Trophoblast cell (in vitro differentiated cells and primary cell): ENCODE measurements at regions not wholly inside any gene's neighbourhood (a gene's known extent, or its start where the extent isn't known, plus 50 kb on each side); places are given as distances from the start of the nearest gene placed in this dataset.
A peak's percentile ranks its signal among the peaks of the same experiment; 100 is the strongest.
"Not testable (repeated sequence)": the region's sequence is repeated elsewhere in the genome, so short reads cannot be mapped to it uniquely, and the experiment has no call there.

ENCODE experiments used
- DNase-seq, 2 donors: peaks; one replicate each; pipeline ENCODE4 v3.0.0-alpha.2; 2016
- H2AFZ ChIP-seq: 2 replicates; pipeline ENCODE4 v1.6.1; 2013; ENCODE audit warnings: low read length, moderate library complexity, mild to moderate bottlenecking; ENCODE audit not compliant: insufficient read depth, poor library complexity
- H2AK5ac ChIP-seq: 2 replicates; pipeline ENCODE4 v1.6.1; 2013; ENCODE audit warnings: mild to moderate bottlenecking, low read length
- H2BK120ac ChIP-seq: 2 replicates; pipeline ENCODE4 v1.6.1; 2013; ENCODE audit warnings: low read length, mild to moderate bottlenecking, moderate library complexity; ENCODE audit not compliant: insufficient read depth, poor library complexity
- H2BK12ac ChIP-seq: 2 replicates; pipeline ENCODE4 v1.6.1; 2013; ENCODE audit warnings: mild to moderate bottlenecking, low read length, moderate library complexity
- H2BK5ac ChIP-seq: 2 replicates; pipeline ENCODE4 v1.6.1; 2013; ENCODE audit warnings: low read length, low read depth, moderate library complexity, mild to moderate bottlenecking; ENCODE audit not compliant: poor library complexity
- H3K14ac ChIP-seq: 2 replicates; pipeline ENCODE4 v1.6.1; 2013; ENCODE audit warnings: mild to moderate bottlenecking, low read length
- H3K18ac ChIP-seq: 2 replicates; pipeline ENCODE4 v1.6.1; 2013; ENCODE audit warnings: mild to moderate bottlenecking, low read length
- H3K23ac ChIP-seq: 2 replicates; pipeline ENCODE4 v1.6.1; 2013; ENCODE audit warnings: low read length
- H3K27ac ChIP-seq: 2 replicates; pipeline ENCODE4 v1.5.1; 2013; ENCODE audit warnings: low read depth, mild to moderate bottlenecking, inconsistent platforms, low read length, moderate library complexity
- H3K27me3 ChIP-seq: 2 replicates; pipeline ENCODE4 v1.6.1; 2013; ENCODE audit warnings: inconsistent platforms, mild to moderate bottlenecking, low read length, moderate library complexity; ENCODE audit not compliant: insufficient read depth
- H3K36me3 ChIP-seq, 2 experiments: 1 replicate in 1 of 2; 2 replicates in 1 of 2; pipeline ENCODE4 v1.6.1; 2013; ENCODE audit warnings: low read length in 2 of 2, mild to moderate bottlenecking in 2 of 2, moderate library complexity in 1 of 2; ENCODE audit not compliant: insufficient read depth in 2 of 2, control insufficient read depth in 1 of 2
- H3K4ac ChIP-seq: 2 replicates; pipeline ENCODE4 v1.6.1; 2013; ENCODE audit warnings: low read depth, mild to moderate bottlenecking, low read length, moderate library complexity
- H3K4me1 ChIP-seq, 2 experiments: 1 replicate in 1 of 2; 2 replicates in 1 of 2; pipeline ENCODE4 v1.6.1; 2013; ENCODE audit warnings: low read length in 2 of 2, mild to moderate bottlenecking in 2 of 2, moderate library complexity in 1 of 2; ENCODE audit not compliant: insufficient read depth in 2 of 2, control insufficient read depth in 1 of 2
- H3K4me2 ChIP-seq: 2 replicates; pipeline ENCODE4 v1.6.1; 2013; ENCODE audit warnings: inconsistent platforms, mild to moderate bottlenecking, low read length, moderate library complexity
- H3K4me3 ChIP-seq: 2 replicates; pipeline ENCODE4 v1.5.1; 2013; ENCODE audit warnings: mild to moderate bottlenecking, low read depth, low read length, inconsistent platforms
- H3K79me1 ChIP-seq: one replicate; pipeline ENCODE4 v1.6.1; 2013; ENCODE audit warnings: low read length
- H3K79me2 ChIP-seq: 2 replicates; pipeline ENCODE4 v1.6.1; 2013; ENCODE audit warnings: low read length, mild to moderate bottlenecking; ENCODE audit not compliant: control insufficient read depth, insufficient read depth, poor library complexity
- H3K9ac ChIP-seq: 2 replicates; pipeline ENCODE4 v1.6.1; 2013; ENCODE audit warnings: mild to moderate bottlenecking, low read length
- H3K9me3 ChIP-seq: 2 replicates; pipeline ENCODE4 v1.6.1; 2013; ENCODE audit warnings: low read depth, mild to moderate bottlenecking, control low read depth, inconsistent platforms, low read length; ENCODE audit not compliant: insufficient read depth
- H4K12ac ChIP-seq: 2 replicates; pipeline ENCODE4 v1.6.1; 2013; ENCODE audit warnings: low read depth, mild to moderate bottlenecking, low read length, moderate library complexity
- H4K8ac ChIP-seq: 2 replicates; pipeline ENCODE4 v1.6.1; 2013; ENCODE audit warnings: low read depth, mild to moderate bottlenecking, low read length, moderate library complexity
- H4K91ac ChIP-seq: one replicate; pipeline ENCODE4 v1.6.1; 2013; ENCODE audit warnings: low read depth, mild to moderate bottlenecking, low read length, moderate library complexity
- WGBS: extraction: QIAGEN DNeasy Blood & Tissue Kit; methylation state at CpG from one replicate; pipeline ENCODE4 v1.1.7; 2013; ENCODE audit warnings: missing lambda C conversion rate; ENCODE audit not compliant: insufficient read length, insufficient coverage; ENCODE audit errors: extremely low coverage; 5-methylcytosine and 5-hydroxymethylcytosine counted together

GRCh38 chrX:1023676-1024075, 188.8 kb downstream of the CRLF2 start:
- no peak overlapping the region for H4K12ac ChIP-seq
- no peak overlapping the region for H3K14ac ChIP-seq
- H2BK12ac ChIP-seq, result no peak overlapping the region
- no peak overlapping the region for H2BK5ac ChIP-seq
- H3K79me2 ChIP-seq, result no peaks in the 10 kb centered on the region
- no peak overlapping the region for H3K4ac ChIP-seq
- H2AK5ac ChIP-seq, result no peak overlapping the region
- H3K4me1 ChIP-seq, result no peaks in the 10 kb centered on the region
- no peak overlapping the region for H3K9ac ChIP-seq
- no peak overlapping the region for H3K18ac ChIP-seq
- no peak overlapping the region for H2AFZ ChIP-seq
- H3K36me3 ChIP-seq, result no peaks in the 10 kb centered on the region
- H3K4me2 ChIP-seq, result no peak overlapping the region
- no peak overlapping the region for H3K27ac ChIP-seq
- H3K4me3 ChIP-seq, result no peak overlapping the region
- no peaks in the 10 kb centered on the region for H3K27me3 ChIP-seq
- DNase-seq, result no peak
- no CpG with 5 or more reads among the region's 12 CpGs for WGBS
- H2BK120ac ChIP-seq, result no peak overlapping the region
- peaks cover 5% of the 10 kb centered on the region for H3K9me3 ChIP-seq
- H3K79me1 ChIP-seq, result no peaks in the 10 kb centered on the region
- no peak overlapping the region for H4K8ac ChIP-seq
- no peak overlapping the region for H4K91ac ChIP-seq
- no peak overlapping the region for H3K23ac ChIP-seq

GRCh38 chrX:1021314-1021993, 191.0 kb downstream of the CRLF2 start:
- H2AK5ac ChIP-seq, H4K12ac ChIP-seq, H3K4me1 ChIP-seq, H3K4me2 ChIP-seq, H3K18ac ChIP-seq, H4K8ac ChIP-seq, H3K23ac ChIP-seq, H3K27me3 ChIP-seq, DNase-seq, H3K79me1 ChIP-seq, H3K79me2 ChIP-seq, H2BK5ac ChIP-seq, H3K36me3 ChIP-seq, H3K9ac ChIP-seq, H3K27ac ChIP-seq, H3K4ac ChIP-seq, H2AFZ ChIP-seq, H3K14ac ChIP-seq, H4K91ac ChIP-seq, H3K9me3 ChIP-seq, H3K4me3 ChIP-seq, H2BK12ac ChIP-seq, H2BK120ac ChIP-seq: not testable (repeated sequence)
- no CpG with 5 or more reads among the region's 9 CpGs for WGBS

GRCh38 chrX:1020634-1021166, 191.7 kb downstream of the CRLF2 start:
- Histone ChIP-seq H3K27ac (no peak overlapping the region), H3K9ac (no peak overlapping the region), H2AFZ (no peak overlapping the region), H2AK5ac (no peak overlapping the region), H3K36me3 (no peaks in the 10 kb centered on the region), H2BK120ac (no peak overlapping the region), H3K23ac (no peak overlapping the region), H3K4me1 (no peaks in the 10 kb centered on the region), H3K79me2 (no peaks in the 10 kb centered on the region), H3K18ac (no peak overlapping the region), H3K4me3 (no peak overlapping the region), H2BK5ac (no peak overlapping the region), H3K14ac (no peak overlapping the region), H3K4me2 (no peak overlapping the region), H2BK12ac (no peak overlapping the region), H4K91ac (no peak overlapping the region), H4K8ac (no peak overlapping the region), H3K4ac (no peak overlapping the region), H4K12ac (no peak overlapping the region), H3K27me3 (no peaks in the 10 kb centered on the region), H3K79me1 (no peaks in the 10 kb centered on the region), H3K9me3 (peaks cover 5% of the 10 kb centered on the region)
- no CpG with 5 or more reads among the region's 3 CpGs for WGBS
- DNase-seq, result peak; percentile 65 to 72

- H3K14ac ChIP-seq, H3K4me3 ChIP-seq, H3K9ac ChIP-seq, H3K18ac ChIP-seq, H3K4ac ChIP-seq, H4K91ac ChIP-seq, H2AFZ ChIP-seq, H3K9me3 ChIP-seq, DNase-seq, H2AK5ac ChIP-seq, H3K27me3 ChIP-seq, H3K79me1 ChIP-seq, H3K79me2 ChIP-seq, H3K27ac ChIP-seq, H2BK12ac ChIP-seq, H3K23ac ChIP-seq, H4K8ac ChIP-seq, H3K4me2 ChIP-seq, H3K4me1 ChIP-seq, H2BK120ac ChIP-seq, H2BK5ac ChIP-seq, H4K12ac ChIP-seq, H3K36me3 ChIP-seq: not testable (repeated sequence)
- no CpG with 5 or more reads among the region's 15 CpGs for WGBS
Measured at GRCh38 chrX:1016926-1017325, 195.5 kb downstream of the CRLF2 start.
